ENCODE measurements at regions not wholly inside any gene's neighbourhood (a gene's known extent, or its start where the extent isn't known, plus 50 kb on each side); places are given as distances from the start of the nearest gene placed in this dataset.

GRCh38 chrX:113305496-113305895 lies 464.9 kb upstream of the AMOT start:
- no peak for TF ChIP-seq CTCF (IDR thresholded peaks at IDR 0.05; ENCODE audit: borderline replicate concordance, extremely low read depth, low read length, poor library complexity, severe bottlenecking)
- TF ChIP-seq EZH2 (IDR thresholded peaks at IDR 0.05; ENCODE audit: borderline replicate concordance, low read depth, low read length, severe bottlenecking), result no peak

All from DND-41 (cell line).